IMR-90 (cell line): ENCODE measurements at regions not wholly inside any gene's neighbourhood (a gene's known extent, or its start where the extent isn't known, plus 50 kb on each side); places are given as distances from the start of the nearest gene placed in this dataset.

Experiments
- ATAC-seq: fragments of 200-7000 bp; cut with Tn5 transposase; 2 replicates; pipeline ENCODE4 v1.9.1; 2020; ENCODE audit warnings: low read depth, mild to moderate bottlenecking, moderate library complexity
- BruUV-seq: library from RNA; stranded (reverse); fragments of 400-500 nt; replicated peaks from 2 replicates; lab custom pipeline; 2021; lab: Mats Ljungman, UMichigan
- CTCF ChIA-PET: fragments of 300-600 bp; formaldehyde crosslinking; extraction: SDS; loops from one replicate; lab custom pipeline; 2021; ENCODE audit warnings: antibody characterized with exemption; lab: Yijun Ruan, JAX
- POLR2A ChIA-PET: fragments of 300-600 bp; sonication (Branson Sonifier 250); formaldehyde crosslinking; loops from one replicate; lab custom pipeline; 2022; ENCODE audit warnings: antibody characterized with exemption; ENCODE audit not compliant: unreplicated experiment; lab: Charles Lee
- DNase-seq: peaks from one replicate; pipeline ENCODE4 v3.0.0; 2013
- H2AFZ ChIP-seq: replicated peaks from 2 replicates; pipeline ENCODE3; 2013; ENCODE audit warnings: low read length, mild to moderate bottlenecking; ENCODE audit not compliant: poor library complexity
- H2AK5ac ChIP-seq: 2 replicates; pipeline ENCODE4 v1.6.1; 2013; ENCODE audit warnings: low read depth, low read length, inconsistent platforms
- H2AK9ac ChIP-seq: replicated peaks from 2 replicates; pipeline ENCODE3; 2013; ENCODE audit warnings: mild to moderate bottlenecking, low read depth, low read length, moderate library complexity; ENCODE audit not compliant: poor library complexity
- H2BK120ac ChIP-seq: 2 replicates; pipeline ENCODE4 v1.6.1; 2013; ENCODE audit warnings: low read depth, low read length, inconsistent platforms
- H2BK15ac ChIP-seq: 3 replicates; pipeline ENCODE4 v1.6.1; 2013; ENCODE audit warnings: low read depth, low read length, inconsistent platforms
- H2BK20ac ChIP-seq: 2 replicates; pipeline ENCODE4 v1.6.1; 2013; ENCODE audit warnings: low read depth, mild to moderate bottlenecking, inconsistent platforms, low read length, moderate library complexity
- H2BK5ac ChIP-seq: 2 replicates; pipeline ENCODE4 v1.6.1; 2013; ENCODE audit warnings: mild to moderate bottlenecking, low read depth, low read length, inconsistent platforms; ENCODE audit not compliant: poor library complexity, severe bottlenecking
- H3K14ac ChIP-seq: replicated peaks from 2 replicates; pipeline ENCODE4 v1.6.1; 2013; ENCODE audit warnings: low read depth, low read length, inconsistent platforms
- H3K18ac ChIP-seq: 2 replicates; pipeline ENCODE4 v1.6.1; 2013; ENCODE audit warnings: low read depth, low read length, control low read depth
- H3K23ac ChIP-seq: 2 replicates; pipeline ENCODE4 v1.6.1; 2013; ENCODE audit warnings: low read depth, low read length, inconsistent platforms
- H3K27ac ChIP-seq: 2 replicates; pipeline ENCODE4 v1.5.1; 2013; ENCODE audit warnings: mild to moderate bottlenecking, control low read depth, low read length; ENCODE audit not compliant: insufficient read depth
- H3K27me3 ChIP-seq: 2 replicates; pipeline ENCODE4 v1.6.1; 2013; ENCODE audit warnings: low read length; ENCODE audit not compliant: control insufficient read depth, insufficient read depth
- H3K36me3 ChIP-seq: 2 replicates; pipeline ENCODE4 v1.6.1; 2013; ENCODE audit warnings: low read length, mixed read lengths; ENCODE audit not compliant: control insufficient read depth, insufficient read depth
- H3K4ac ChIP-seq: 2 replicates; pipeline ENCODE4 v1.6.1; 2013; ENCODE audit warnings: low read depth, low read length, inconsistent platforms
- H3K4me1 ChIP-seq: 2 replicates; pipeline ENCODE4 v1.6.1; 2013; ENCODE audit warnings: low read length, mixed read lengths; ENCODE audit not compliant: control insufficient read depth, insufficient read depth
- H3K4me2 ChIP-seq: 2 replicates; pipeline ENCODE4 v1.6.1; 2013; ENCODE audit warnings: low read depth, mild to moderate bottlenecking, control low read depth, low read length, moderate library complexity
- H3K4me3 ChIP-seq: 2 replicates; pipeline ENCODE4 v1.5.1; 2013; ENCODE audit warnings: low read depth, mild to moderate bottlenecking, control low read depth, low read length, moderate library complexity; ENCODE audit not compliant: insufficient read depth
- H3K56ac ChIP-seq: 2 replicates; pipeline ENCODE4 v1.6.1; 2013; ENCODE audit warnings: low read length, inconsistent platforms; ENCODE audit not compliant: insufficient read depth; ENCODE audit errors: extremely low read depth
- H3K79me1 ChIP-seq, 2 experiments: 2 replicates each; pipeline ENCODE4 v1.6.1; 2013; ENCODE audit warnings: low read length in 2 of 2, inconsistent platforms in 1 of 2, low read depth in 1 of 2
- H3K9ac ChIP-seq: 2 replicates; pipeline ENCODE4 v1.6.1; 2013; ENCODE audit warnings: low read depth, low read length, control low read depth
- H3K9me1 ChIP-seq: 2 replicates; pipeline ENCODE4 v1.6.1; 2013; ENCODE audit warnings: low read length, inconsistent platforms; ENCODE audit not compliant: insufficient read depth
- H3K9me3 ChIP-seq: 2 replicates; pipeline ENCODE4 v1.6.1; 2013; ENCODE audit warnings: low read length; ENCODE audit not compliant: control insufficient read depth, insufficient read depth
- H4K20me1 ChIP-seq: 2 replicates; pipeline ENCODE4 v1.6.1; 2013; ENCODE audit warnings: low read length, inconsistent platforms; ENCODE audit not compliant: insufficient read depth
- H4K5ac ChIP-seq: 2 replicates; pipeline ENCODE4 v1.6.1; 2013; ENCODE audit warnings: mild to moderate bottlenecking, low read depth, low read length, control low read depth
- H4K8ac ChIP-seq, 2 experiments: 2 replicates each; pipeline ENCODE4 v1.6.1; 2013; ENCODE audit warnings: low read depth in 2 of 2, low read length in 2 of 2, control low read depth in 1 of 2, inconsistent platforms in 1 of 2
- H4K91ac ChIP-seq: 2 replicates; pipeline ENCODE4 v1.6.1; 2013; ENCODE audit warnings: low read depth, low read length, inconsistent platforms; ENCODE audit not compliant: insufficient read depth
- BHLHE40 ChIP-seq: fragments of 150-350 bp; IDR thresholded peaks from 2 replicates; pipeline ENCODE4 v1.6.1; 2016; ENCODE audit warnings: mild to moderate bottlenecking, low read depth, low read length
- CEBPB ChIP-seq: IDR thresholded peaks from 2 replicates; pipeline ENCODE4 v1.6.1; 2012; ENCODE audit warnings: low read depth, low read length, improper control_type of control experiment
- CHD1 ChIP-seq: IDR thresholded peaks from 2 replicates; pipeline ENCODE4 v1.6.1; 2012; ENCODE audit warnings: low read depth, low read length, improper control_type of control experiment
- ELK1 ChIP-seq: fragments of 150-350 bp; IDR thresholded peaks from 2 replicates; pipeline ENCODE4 v1.6.1; 2016; ENCODE audit warnings: low read depth, mild to moderate bottlenecking, low read length, moderate library complexity, borderline replicate concordance
- FOS ChIP-seq: fragments of 150-350 bp; IDR thresholded peaks from 2 replicates; pipeline ENCODE4 v1.6.1; 2016; ENCODE audit warnings: low read depth, low read length
- MAFK ChIP-seq: IDR thresholded peaks from 2 replicates; pipeline ENCODE4 v1.6.1; 2012; ENCODE audit warnings: low read depth, low read length, improper control_type of control experiment
- MAZ ChIP-seq: IDR thresholded peaks from 2 replicates; pipeline ENCODE4 v1.6.1; 2012; ENCODE audit warnings: low read depth, mild to moderate bottlenecking, low read length, improper control_type of control experiment, moderate library complexity, borderline replicate concordance
- MXI1 ChIP-seq: IDR thresholded peaks from 2 replicates; pipeline ENCODE4 v1.6.1; 2012; ENCODE audit warnings: low read depth, mild to moderate bottlenecking, low read length, moderate library complexity, borderline replicate concordance
- POLR2A ChIP-seq: IDR thresholded peaks from 2 replicates; pipeline ENCODE4 v1.6.1; 2012; ENCODE audit warnings: mild to moderate bottlenecking, low read depth, low read length
- RCOR1 ChIP-seq: IDR thresholded peaks from 2 replicates; pipeline ENCODE4 v1.6.1; 2012; ENCODE audit warnings: mild to moderate bottlenecking, low read length, improper control_type of control experiment; ENCODE audit not compliant: insufficient replicate concordance
- RFX5 ChIP-seq: IDR thresholded peaks from 2 replicates; pipeline ENCODE4 v1.8.0; 2012; ENCODE audit warnings: low read depth, mild to moderate bottlenecking, low read length, moderate library complexity
- SMC3 ChIP-seq: fragments of 150-350 bp; IDR thresholded peaks from 2 replicates; pipeline ENCODE4 v1.6.1; 2016; ENCODE audit warnings: low read depth, mild to moderate bottlenecking, antibody characterized with exemption, low read length, moderate library complexity
- dilution Hi-C: fragments of 300-500 bp; cut with HindIII; formaldehyde crosslinking; loops from one replicate; pipeline ENCODE4 v1.14.3; 2018; ENCODE audit warnings: low sequenced_read_pairs; ENCODE audit not compliant: unreplicated experiment
- in situ Hi-C: fragments of 300-500 bp; cut with MboI; formaldehyde crosslinking; loops from 3 replicates; pipeline ENCODE4 v1.14.3; 2019; ENCODE audit warnings: low sequenced_read_pairs, inconsistent platforms, mixed read lengths
- intact Hi-C: fragments of 100-400 bp; cut with micrococcal nuclease; formaldehyde crosslinking; loops from 2 replicates; pipeline ENCODE4 v1.10.0; 2022
- TF ChIP-seq, protein P1 (sequence below): conservative IDR thresholded peaks from 2 replicates; pipeline ENCODE4 v1.5.1; 2012; ENCODE audit warnings: mild to moderate bottlenecking, low read depth, low read length, improper control_type of control experiment
- TF ChIP-seq, protein P2 (sequence below): fragments of 150-350 bp; IDR thresholded peaks from 2 replicates; pipeline ENCODE4 v1.6.1; 2017; ENCODE audit warnings: mild to moderate bottlenecking, antibody characterized with exemption, low read length, low read depth

GRCh38 chr4:34845926-34846325 lies 1398.4 kb downstream of the ARAP2 start:
- H3K4me1 ChIP-seq = no peaks in the 10 kb centered on the region
- no peak overlapping the region for H3K23ac ChIP-seq
- H3K18ac ChIP-seq = no peak overlapping the region
- no peaks in the 10 kb centered on the region for H3K36me3 ChIP-seq
- H4K20me1 ChIP-seq = no peaks in the 10 kb centered on the region
- no peak overlapping the region for H3K9ac ChIP-seq
- no peak overlapping the region for H2AFZ ChIP-seq
- DNase-seq (no peak), ATAC-seq (no peak)
- ChIA-PET POLR2A (no interaction called here), CTCF (no interaction called here)
- H3K9me1 ChIP-seq = no peaks in the 10 kb centered on the region
- no peak overlapping the region for H2BK15ac ChIP-seq
- no peak overlapping the region for H4K91ac ChIP-seq
- H2BK120ac ChIP-seq = no peak overlapping the region
- no peak overlapping the region for H3K4me2 ChIP-seq
- no peak overlapping the region for H2AK9ac ChIP-seq
- H3K79me1 ChIP-seq = no peaks in the 10 kb centered on the region
- H4K8ac ChIP-seq = no peak overlapping the region
- no peak overlapping the region for H3K4ac ChIP-seq
- H2BK20ac ChIP-seq = no peak overlapping the region
- no peak overlapping the region for H3K14ac ChIP-seq
- TF ChIP-seq ELK1 (no peak), RFX5 (no peak), POLR2A (no peak), CEBPB (no peak), SMC3 (no peak), MXI1 (no peak), MAZ (no peak), CHD1 (no peak), FOS (no peak), RCOR1 (no peak), MAFK (no peak), BHLHE40 (no peak)
- TF ChIP-seq, protein P1, sequence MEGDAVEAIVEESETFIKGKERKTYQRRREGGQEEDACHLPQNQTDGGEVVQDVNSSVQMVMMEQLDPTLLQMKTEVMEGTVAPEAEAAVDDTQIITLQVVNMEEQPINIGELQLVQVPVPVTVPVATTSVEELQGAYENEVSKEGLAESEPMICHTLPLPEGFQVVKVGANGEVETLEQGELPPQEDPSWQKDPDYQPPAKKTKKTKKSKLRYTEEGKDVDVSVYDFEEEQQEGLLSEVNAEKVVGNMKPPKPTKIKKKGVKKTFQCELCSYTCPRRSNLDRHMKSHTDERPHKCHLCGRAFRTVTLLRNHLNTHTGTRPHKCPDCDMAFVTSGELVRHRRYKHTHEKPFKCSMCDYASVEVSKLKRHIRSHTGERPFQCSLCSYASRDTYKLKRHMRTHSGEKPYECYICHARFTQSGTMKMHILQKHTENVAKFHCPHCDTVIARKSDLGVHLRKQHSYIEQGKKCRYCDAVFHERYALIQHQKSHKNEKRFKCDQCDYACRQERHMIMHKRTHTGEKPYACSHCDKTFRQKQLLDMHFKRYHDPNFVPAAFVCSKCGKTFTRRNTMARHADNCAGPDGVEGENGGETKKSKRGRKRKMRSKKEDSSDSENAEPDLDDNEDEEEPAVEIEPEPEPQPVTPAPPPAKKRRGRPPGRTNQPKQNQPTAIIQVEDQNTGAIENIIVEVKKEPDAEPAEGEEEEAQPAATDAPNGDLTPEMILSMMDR = no peak
- TF ChIP-seq, protein P2, sequence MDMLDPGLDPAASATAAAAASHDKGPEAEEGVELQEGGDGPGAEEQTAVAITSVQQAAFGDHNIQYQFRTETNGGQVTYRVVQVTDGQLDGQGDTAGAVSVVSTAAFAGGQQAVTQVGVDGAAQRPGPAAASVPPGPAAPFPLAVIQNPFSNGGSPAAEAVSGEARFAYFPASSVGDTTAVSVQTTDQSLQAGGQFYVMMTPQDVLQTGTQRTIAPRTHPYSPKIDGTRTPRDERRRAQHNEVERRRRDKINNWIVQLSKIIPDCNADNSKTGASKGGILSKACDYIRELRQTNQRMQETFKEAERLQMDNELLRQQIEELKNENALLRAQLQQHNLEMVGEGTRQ = no peak
- H3K27me3 ChIP-seq = no peaks in the 10 kb centered on the region
- no peak overlapping the region for H3K56ac ChIP-seq
- BruUV-seq = no TSS peak
- no peak overlapping the region for H2AK5ac ChIP-seq
- in situ Hi-C loops (no loop called here), intact Hi-C loops (loop anchor here (10.0 kb wide), 1 partner anchor 61 kb away; no protein-coding TSS in a partner anchor), dilution Hi-C loops (no loop called here)
- no peak overlapping the region for H2BK5ac ChIP-seq
- no peak overlapping the region for H3K27ac ChIP-seq
- H4K5ac ChIP-seq = no peak overlapping the region
- H3K9me3 ChIP-seq = peaks cover 2% of the 10 kb centered on the region; the same call in 1 of the 2 replicates
- H3K4me3 ChIP-seq = no peak overlapping the region
